NT2/D1 (cell line): ENCODE measurements at regions not wholly inside any gene's neighbourhood (a gene's known extent, or its start where the extent isn't known, plus 50 kb on each side); places are given as distances from the start of the nearest gene placed in this dataset.

ENCODE experiments used
- SUZ12 ChIP-seq: IDR thresholded peaks from 2 replicates; pipeline ENCODE4 v1.6.1; 2011; ENCODE audit not compliant: insufficient read length, insufficient read depth; ENCODE audit errors: extremely low read depth
- YY1 ChIP-seq: IDR thresholded peaks from 2 replicates; pipeline ENCODE4 v1.6.1; 2011; ENCODE audit not compliant: insufficient read length, insufficient read depth
- ZNF274 ChIP-seq: IDR thresholded peaks from 2 replicates; pipeline ENCODE4 v1.6.1; 2011; ENCODE audit warnings: mild to moderate bottlenecking, low read depth, low read length

DNA sequence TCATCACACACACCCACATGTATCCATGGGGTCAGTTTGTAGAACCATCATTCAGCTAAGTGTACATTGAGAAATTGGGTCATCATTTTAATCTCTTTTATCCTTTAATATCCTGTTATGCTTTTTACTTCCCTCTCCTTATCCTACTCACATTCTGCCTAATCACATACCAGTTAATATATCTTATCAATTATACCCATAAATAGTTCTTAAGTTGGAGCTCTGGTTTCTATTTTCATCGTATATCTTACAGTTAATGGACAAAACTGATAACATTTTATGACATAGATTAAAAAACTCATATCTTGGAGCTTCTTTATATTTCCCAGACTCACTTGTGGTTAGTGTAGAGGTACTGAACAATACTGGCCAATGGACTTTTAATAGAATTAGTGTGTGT, 729.5 kb upstream of the LCORL start:
- TF ChIP-seq SUZ12: no peak
- no peak for TF ChIP-seq ZNF274
- TF ChIP-seq YY1: no peak
